OCI-LY7 (cell line): ENCODE measurements at regions not wholly inside any gene's neighbourhood (a gene's known extent, or its start where the extent isn't known, plus 50 kb on each side); places are given as distances from the start of the nearest gene placed in this dataset.

Source experiments
- BruUV-seq: library from RNA; stranded (reverse); fragments of 400-500 nt; replicated peaks from 2 replicates; lab custom pipeline; 2021; lab: Mats Ljungman, UMichigan
- CTCF ChIA-PET: fragments of 300-600 bp; sonication (Branson Sonifier 250); formaldehyde crosslinking; loops from one replicate; lab custom pipeline; 2022; ENCODE audit warnings: antibody characterized with exemption; ENCODE audit not compliant: unreplicated experiment; lab: Charles Lee
- POLR2A ChIA-PET: fragments of 300-600 bp; sonication (Branson Sonifier 250); formaldehyde crosslinking; loops from one replicate; lab custom pipeline; 2022; ENCODE audit warnings: antibody characterized with exemption; lab: Charles Lee
- DNase-seq: peaks from one replicate; pipeline ENCODE4 v3.0.0-alpha.2; 2015; ENCODE audit warnings: low spot score
- H2AFZ ChIP-seq: fragments of 200-600 bp; sonication (generic), shearing (Covaris generic); 2 replicates; pipeline ENCODE4 v1.6.1; 2014; ENCODE audit warnings: mild to moderate bottlenecking, antibody characterized with exemption, low read length, moderate library complexity
- H3K27ac ChIP-seq: fragments of 200-600 bp; sonication (generic); 2 replicates; pipeline ENCODE4 v1.5.1; 2014; ENCODE audit warnings: mixed run types, low read depth, mild to moderate bottlenecking, moderate library complexity, low read length, inconsistent platforms; ENCODE audit not compliant: poor library complexity, severe bottlenecking
- H3K36me3 ChIP-seq: fragments of 200-600 bp; sonication (generic); 2 replicates; pipeline ENCODE4 v1.6.1; 2014; ENCODE audit warnings: mild to moderate bottlenecking, antibody characterized with exemption, low read length, moderate library complexity, mixed read lengths; ENCODE audit not compliant: insufficient read depth
- H3K4me1 ChIP-seq: fragments of 200-600 bp; sonication (generic); 2 replicates; pipeline ENCODE4 v1.5.1; 2014; ENCODE audit warnings: mild to moderate bottlenecking, low read length; ENCODE audit not compliant: insufficient read depth, poor library complexity, severe bottlenecking
- H3K4me2 ChIP-seq: fragments of 200-600 bp; sonication (generic); 2 replicates; pipeline ENCODE4 v1.6.1; 2014; ENCODE audit warnings: mild to moderate bottlenecking, low read length
- H3K4me3 ChIP-seq: fragments of 200-600 bp; sonication (generic); 2 replicates; pipeline ENCODE4 v1.5.1; 2014; ENCODE audit warnings: mild to moderate bottlenecking, low read depth, low read length; ENCODE audit not compliant: poor library complexity, severe bottlenecking
- H3K79me2 ChIP-seq: fragments of 200-600 bp; sonication (generic); 2 replicates; pipeline ENCODE4 v1.6.1; 2016; ENCODE audit warnings: low read depth, mild to moderate bottlenecking, low read length, moderate library complexity, mixed read lengths; ENCODE audit not compliant: insufficient read depth
- H3K9me2 ChIP-seq: fragments of 200-600 bp; sonication (generic); 2 replicates; pipeline ENCODE4 v1.6.1; 2016; ENCODE audit warnings: mild to moderate bottlenecking, low read length, mixed read lengths; ENCODE audit not compliant: insufficient read depth
- H3K9me3 ChIP-seq: fragments of 200-600 bp; sonication (generic); 2 replicates; pipeline ENCODE4 v1.6.1; 2014; ENCODE audit warnings: mild to moderate bottlenecking, mixed run types, low read length, mixed read lengths
- H4K20me1 ChIP-seq: fragments of 200-600 bp; sonication (generic); 2 replicates; pipeline ENCODE4 v1.6.1; 2014; ENCODE audit warnings: mild to moderate bottlenecking, antibody characterized with exemption, low read length, moderate library complexity, mixed read lengths; ENCODE audit not compliant: insufficient read depth
- EZH2phosphoT487 ChIP-seq: fragments of 200-600 bp; sonication (generic); IDR thresholded peaks from 2 replicates; pipeline ENCODE4 v1.6.1; 2018; ENCODE audit warnings: low read depth, borderline replicate concordance, mild to moderate bottlenecking, mixed run types, antibody characterized with exemption, low read length, moderate library complexity, mixed read lengths
- intact Hi-C: fragments of 100-400 bp; cut with micrococcal nuclease; formaldehyde crosslinking; loops from one replicate; pipeline ENCODE4 v1.10.0; 2022; ENCODE audit not compliant: unreplicated experiment
- TF ChIP-seq, protein P1 (sequence below): fragments of 200-600 bp; sonication (generic); conservative IDR thresholded peaks from 2 replicates; pipeline ENCODE4 v1.5.1; 2014; ENCODE audit warnings: mild to moderate bottlenecking, antibody characterized with exemption, low read length, moderate library complexity, mixed read lengths

DNA sequence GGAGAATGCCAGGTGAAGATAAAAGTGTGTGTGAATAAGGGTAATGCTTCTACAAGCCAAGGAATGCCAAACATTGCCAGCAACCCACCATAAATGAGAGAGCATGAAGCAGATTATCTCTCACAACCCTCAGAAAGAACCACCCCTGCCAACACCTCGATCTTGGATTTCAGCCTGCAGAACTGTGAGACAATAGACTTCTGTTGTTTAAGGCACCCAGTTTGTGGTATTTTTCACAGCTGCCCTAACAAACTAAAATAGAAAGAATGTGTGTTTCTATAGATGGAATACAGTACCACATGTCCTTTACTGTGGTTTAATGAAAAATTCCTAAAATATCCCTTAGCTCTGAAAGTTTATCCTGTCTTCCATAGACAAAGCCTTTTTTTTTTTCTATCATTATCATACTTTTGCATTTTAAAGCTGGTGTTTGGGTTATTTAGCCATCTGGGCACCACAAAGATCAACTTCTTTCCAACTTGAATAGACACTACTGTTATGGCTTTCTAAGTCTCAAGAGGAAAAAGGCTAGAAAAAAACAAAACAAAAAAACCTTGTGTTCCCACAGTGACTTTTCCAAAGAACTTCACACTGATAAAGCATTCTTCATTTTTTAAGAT is 505.6 kb downstream of the KCTD12 start:
- intact Hi-C loops = no loop called here
- BruUV-seq = no TSS peak

DNA sequence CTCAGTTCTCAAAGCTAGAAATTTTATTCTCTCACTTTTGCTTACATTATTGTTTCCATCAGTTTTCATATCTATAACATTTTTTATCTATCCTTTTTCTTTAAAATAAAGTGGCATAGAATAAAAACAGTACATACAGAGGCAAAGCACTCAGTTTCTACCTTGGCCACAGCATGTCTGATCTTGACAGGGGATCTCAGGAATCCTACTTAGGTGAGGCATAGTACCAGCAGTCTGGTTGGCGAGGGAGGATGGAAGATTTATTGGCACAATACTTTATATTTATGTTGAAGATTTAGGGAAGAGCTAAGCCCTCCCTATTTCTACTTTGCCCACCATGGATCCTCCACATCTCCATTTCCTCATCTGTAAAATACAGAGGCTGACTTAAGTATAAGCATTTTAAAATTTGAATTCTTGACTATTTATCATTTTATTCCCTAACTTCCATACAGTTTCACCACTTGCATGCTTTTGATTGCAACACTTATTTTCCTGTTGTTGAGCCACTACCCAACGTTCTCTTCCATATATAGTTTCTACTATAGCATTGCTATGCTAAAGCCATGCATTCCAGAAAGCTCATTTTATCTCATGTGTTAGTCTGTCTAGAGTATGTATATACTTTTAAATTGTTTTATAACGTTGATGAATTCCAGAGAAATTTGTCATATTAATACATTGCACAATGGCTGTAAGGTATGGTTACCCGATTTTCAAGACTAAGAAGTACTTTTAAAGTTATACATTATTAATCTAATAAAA is 506.7 kb downstream of the KCTD12 start:
- no peak for DNase-seq
- CTCF ChIA-PET = no interaction called here
- Histone ChIP-seq H2AFZ (no peak overlapping the region), H3K4me1 (no peaks in the 10 kb centered on the region), H3K4me3 (no peak overlapping the region), H3K27ac (no peak overlapping the region), H4K20me1 (no peaks in the 10 kb centered on the region), H3K36me3 (no peaks in the 10 kb centered on the region), H3K4me2 (no peak overlapping the region), H3K9me2 (no peaks in the 10 kb centered on the region; the same call in 1 of the 2 replicates), H3K9me3 (no peaks in the 10 kb centered on the region), H3K79me2 (no peaks in the 10 kb centered on the region)
- no peak for TF ChIP-seq EZH2phosphoT487
- TF ChIP-seq, protein P1, sequence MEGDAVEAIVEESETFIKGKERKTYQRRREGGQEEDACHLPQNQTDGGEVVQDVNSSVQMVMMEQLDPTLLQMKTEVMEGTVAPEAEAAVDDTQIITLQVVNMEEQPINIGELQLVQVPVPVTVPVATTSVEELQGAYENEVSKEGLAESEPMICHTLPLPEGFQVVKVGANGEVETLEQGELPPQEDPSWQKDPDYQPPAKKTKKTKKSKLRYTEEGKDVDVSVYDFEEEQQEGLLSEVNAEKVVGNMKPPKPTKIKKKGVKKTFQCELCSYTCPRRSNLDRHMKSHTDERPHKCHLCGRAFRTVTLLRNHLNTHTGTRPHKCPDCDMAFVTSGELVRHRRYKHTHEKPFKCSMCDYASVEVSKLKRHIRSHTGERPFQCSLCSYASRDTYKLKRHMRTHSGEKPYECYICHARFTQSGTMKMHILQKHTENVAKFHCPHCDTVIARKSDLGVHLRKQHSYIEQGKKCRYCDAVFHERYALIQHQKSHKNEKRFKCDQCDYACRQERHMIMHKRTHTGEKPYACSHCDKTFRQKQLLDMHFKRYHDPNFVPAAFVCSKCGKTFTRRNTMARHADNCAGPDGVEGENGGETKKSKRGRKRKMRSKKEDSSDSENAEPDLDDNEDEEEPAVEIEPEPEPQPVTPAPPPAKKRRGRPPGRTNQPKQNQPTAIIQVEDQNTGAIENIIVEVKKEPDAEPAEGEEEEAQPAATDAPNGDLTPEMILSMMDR = no peak
- POLR2A ChIA-PET = interaction anchor here (1.0 to 1.1 kb wide), 3 partner anchors 15 to 31 kb away, joined by 3 read pairs; no protein-coding TSS in a partner anchor
- intact Hi-C loops = no loop called here
- BruUV-seq = no TSS peak

More for the DNA sequence above, 505.6 kb downstream of the KCTD12 start:
- H3K79me2 ChIP-seq = no peaks in the 10 kb centered on the region
- no peaks in the 10 kb centered on the region for H3K36me3 ChIP-seq
- no peak overlapping the region for H3K27ac ChIP-seq
- H3K9me3 ChIP-seq = no peaks in the 10 kb centered on the region
- no peak overlapping the region for H3K4me2 ChIP-seq
- H3K9me2 ChIP-seq = no peaks in the 10 kb centered on the region; the same call in 1 of the 2 replicates
- TF ChIP-seq EZH2phosphoT487 = no peak
- TF ChIP-seq, protein P1 = no peak
- H4K20me1 ChIP-seq = no peaks in the 10 kb centered on the region
- ChIA-PET CTCF (no interaction called here), POLR2A (interaction anchor here (1.0 to 1.1 kb wide), 3 partner anchors 16 to 32 kb away, joined by 3 read pairs; no protein-coding TSS in a partner anchor)
- no peak for DNase-seq
- no peaks in the 10 kb centered on the region for H3K4me1 ChIP-seq
- H2AFZ ChIP-seq = no peak overlapping the region
- no peak overlapping the region for H3K4me3 ChIP-seq

DNA sequence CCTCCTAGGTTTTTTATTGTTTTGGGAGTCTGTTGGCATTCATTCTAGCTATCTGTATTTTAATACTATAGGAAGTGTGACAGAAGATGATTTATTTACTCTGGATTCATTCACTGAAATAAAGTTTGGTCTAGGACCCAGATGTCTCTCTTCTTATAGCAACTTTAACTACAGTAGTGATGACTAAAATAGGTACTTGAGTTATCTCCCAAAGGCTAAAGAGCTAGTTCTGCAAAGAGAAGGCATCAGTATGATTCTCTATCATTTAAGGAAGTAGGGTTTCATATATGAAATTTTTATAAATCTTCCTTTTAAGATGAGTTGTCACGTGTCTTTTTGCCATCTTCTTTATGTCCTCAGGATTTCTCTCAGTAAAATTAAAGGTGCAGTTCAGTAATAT is 507.4 kb downstream of the KCTD12 start:
- H3K79me2 ChIP-seq = no peaks in the 10 kb centered on the region
- CTCF ChIA-PET = no interaction called here
- DNase-seq = no peak
- H3K9me2 ChIP-seq = no peaks in the 10 kb centered on the region; the same call in 1 of the 2 replicates
- H3K4me1 ChIP-seq = no peaks in the 10 kb centered on the region
- no peak overlapping the region for H3K27ac ChIP-seq
- no peaks in the 10 kb centered on the region for H3K36me3 ChIP-seq
- no peak overlapping the region for H2AFZ ChIP-seq
- intact Hi-C loops = no loop called here
- no peaks in the 10 kb centered on the region for H4K20me1 ChIP-seq
- no peaks in the 10 kb centered on the region for H3K9me3 ChIP-seq
- BruUV-seq = no TSS peak
- TF ChIP-seq EZH2phosphoT487 = no peak
- TF ChIP-seq, protein P1 = no peak
- H3K4me2 ChIP-seq = no peak overlapping the region
- H3K4me3 ChIP-seq = no peak overlapping the region
- POLR2A ChIA-PET = interaction anchor here (1.4 kb wide), 1 partner anchor 113 kb away, joined by 3 read pairs; no protein-coding TSS in a partner anchor
